Endothelial cell (in vitro differentiated cells): ENCODE measurements at regions not wholly inside any gene's neighbourhood (a gene's known extent, or its start where the extent isn't known, plus 50 kb on each side); places are given as distances from the start of the nearest gene placed in this dataset.
"Not testable (repeated sequence)": the region's sequence is repeated elsewhere in the genome, so short reads cannot be mapped to it uniquely, and the experiment has no call there.

Experiments
- DNase-seq: peaks from one replicate; pipeline ENCODE4 v3.0.0; 2021; ENCODE audit warnings: low spot score
- H3K27ac Mint-ChIP-seq: one replicate; pipeline ENCODE4 v1.8.0; 2021; ENCODE audit warnings: mixed read lengths, inconsistent platforms; ENCODE audit not compliant: unreplicated experiment
- H3K27me3 Mint-ChIP-seq: one replicate; pipeline ENCODE4 v1.8.0; 2021; ENCODE audit warnings: mild to moderate bottlenecking, moderate library complexity, mixed read lengths, inconsistent platforms; ENCODE audit not compliant: unreplicated experiment
- H3K36me3 Mint-ChIP-seq: one replicate; pipeline ENCODE4 v1.8.0; 2021; ENCODE audit warnings: mild to moderate bottlenecking, low read depth, mixed read lengths, inconsistent platforms; ENCODE audit not compliant: unreplicated experiment
- H3K4me1 Mint-ChIP-seq: one replicate; pipeline ENCODE4 v1.8.0; 2021; ENCODE audit warnings: mild to moderate bottlenecking, mixed read lengths, inconsistent platforms; ENCODE audit not compliant: unreplicated experiment
- H3K4me3 Mint-ChIP-seq: one replicate; pipeline ENCODE4 v1.8.0; 2021; ENCODE audit warnings: mild to moderate bottlenecking, mixed read lengths, inconsistent platforms; ENCODE audit not compliant: unreplicated experiment
- H3K9me3 Mint-ChIP-seq: one replicate; pipeline ENCODE4 v1.8.0; 2021; ENCODE audit warnings: mixed read lengths, inconsistent platforms; ENCODE audit not compliant: unreplicated experiment
- TF ChIP-seq, protein P1 (sequence below): fragments of 200-600 bp; sonication (generic); IDR thresholded peaks from one replicate; pipeline ENCODE4 v1.5.0; 2021; ENCODE audit warnings: antibody characterized with exemption; ENCODE audit not compliant: unreplicated experiment

DNA sequence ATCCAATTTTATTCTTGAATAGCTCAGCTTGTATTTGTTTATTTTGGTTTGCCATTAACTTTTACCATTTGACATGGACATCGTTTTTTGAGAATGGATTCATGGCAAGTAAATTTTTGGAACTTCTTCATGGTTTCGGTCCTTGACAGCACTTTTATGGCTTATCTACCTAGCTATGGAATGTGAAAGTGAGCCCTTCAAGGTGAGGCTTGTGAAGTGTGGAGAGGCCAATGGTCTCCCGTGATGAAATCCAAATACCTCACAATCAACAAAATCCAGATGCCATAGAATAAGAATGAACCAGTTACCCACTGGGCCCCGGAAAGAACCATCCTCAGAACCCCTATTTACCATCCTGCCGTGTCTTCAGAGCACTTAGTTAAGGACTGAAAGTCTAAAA, 978.8 kb downstream of the FSCB start:
- no peak overlapping the region for H3K4me3 Mint-ChIP-seq
- no peaks in the 10 kb centered on the region for H3K9me3 Mint-ChIP-seq
- no peak for DNase-seq
- no peaks in the 10 kb centered on the region for H3K4me1 Mint-ChIP-seq
- H3K36me3 Mint-ChIP-seq: no peaks in the 10 kb centered on the region
- no peak overlapping the region for H3K27ac Mint-ChIP-seq
- no peaks in the 10 kb centered on the region for H3K27me3 Mint-ChIP-seq
- TF ChIP-seq, protein P1, sequence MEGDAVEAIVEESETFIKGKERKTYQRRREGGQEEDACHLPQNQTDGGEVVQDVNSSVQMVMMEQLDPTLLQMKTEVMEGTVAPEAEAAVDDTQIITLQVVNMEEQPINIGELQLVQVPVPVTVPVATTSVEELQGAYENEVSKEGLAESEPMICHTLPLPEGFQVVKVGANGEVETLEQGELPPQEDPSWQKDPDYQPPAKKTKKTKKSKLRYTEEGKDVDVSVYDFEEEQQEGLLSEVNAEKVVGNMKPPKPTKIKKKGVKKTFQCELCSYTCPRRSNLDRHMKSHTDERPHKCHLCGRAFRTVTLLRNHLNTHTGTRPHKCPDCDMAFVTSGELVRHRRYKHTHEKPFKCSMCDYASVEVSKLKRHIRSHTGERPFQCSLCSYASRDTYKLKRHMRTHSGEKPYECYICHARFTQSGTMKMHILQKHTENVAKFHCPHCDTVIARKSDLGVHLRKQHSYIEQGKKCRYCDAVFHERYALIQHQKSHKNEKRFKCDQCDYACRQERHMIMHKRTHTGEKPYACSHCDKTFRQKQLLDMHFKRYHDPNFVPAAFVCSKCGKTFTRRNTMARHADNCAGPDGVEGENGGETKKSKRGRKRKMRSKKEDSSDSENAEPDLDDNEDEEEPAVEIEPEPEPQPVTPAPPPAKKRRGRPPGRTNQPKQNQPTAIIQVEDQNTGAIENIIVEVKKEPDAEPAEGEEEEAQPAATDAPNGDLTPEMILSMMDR: no peak

DNA sequence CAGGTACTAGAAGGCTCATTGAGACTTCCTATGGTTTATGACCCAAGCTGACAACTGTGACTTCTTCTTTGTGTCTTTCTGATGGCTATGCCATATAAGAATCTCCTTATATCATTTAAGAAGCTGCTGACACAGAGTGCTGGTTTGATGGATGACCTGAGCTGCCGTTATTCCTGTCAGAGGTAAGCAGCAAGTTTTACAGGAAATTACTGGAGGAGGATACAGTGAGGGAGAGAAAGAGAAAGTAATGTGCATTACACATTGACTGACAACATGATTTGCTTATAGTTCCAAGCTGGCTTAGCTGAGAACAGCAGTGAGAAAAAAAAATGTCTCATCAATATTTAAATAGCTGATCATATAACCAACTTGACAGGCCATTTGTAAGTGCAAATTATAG, 981.4 kb downstream of the FSCB start:
- Mint-ChIP-seq H3K9me3 (no peaks in the 10 kb centered on the region), H3K4me3 (no peak overlapping the region), H3K36me3 (no peaks in the 10 kb centered on the region), H3K27me3 (no peaks in the 10 kb centered on the region), H3K27ac (no peak overlapping the region), H3K4me1 (no peaks in the 10 kb centered on the region)
- DNase-seq: no peak
- TF ChIP-seq, protein P1: no peak

DNA sequence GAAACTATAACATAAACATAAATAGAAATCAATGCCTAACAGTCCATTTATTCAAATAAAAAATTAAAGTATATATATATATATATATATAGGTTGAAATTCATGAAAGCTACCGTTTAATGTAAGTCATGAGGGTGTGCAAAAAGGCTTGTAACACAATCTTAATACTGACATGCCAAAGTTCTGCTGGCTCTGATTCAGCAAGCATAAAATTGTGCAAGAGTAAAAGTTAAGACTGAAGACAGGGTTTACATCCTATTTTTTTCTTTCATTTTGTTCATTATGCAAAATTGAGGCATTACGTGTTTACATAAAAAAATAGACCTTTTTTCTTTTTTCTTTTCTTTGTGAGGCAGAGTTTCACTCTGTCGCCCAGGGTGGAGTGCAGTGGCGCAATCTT, 984.2 kb downstream of the FSCB start:
- H3K4me3 Mint-ChIP-seq: no peak overlapping the region
- H3K4me1 Mint-ChIP-seq: no peaks in the 10 kb centered on the region
- no peaks in the 10 kb centered on the region for H3K9me3 Mint-ChIP-seq
- H3K27ac Mint-ChIP-seq: no peak overlapping the region
- no peak for DNase-seq
- no peaks in the 10 kb centered on the region for H3K27me3 Mint-ChIP-seq
- TF ChIP-seq, protein P1: no peak
- H3K36me3 Mint-ChIP-seq: no peaks in the 10 kb centered on the region

DNA sequence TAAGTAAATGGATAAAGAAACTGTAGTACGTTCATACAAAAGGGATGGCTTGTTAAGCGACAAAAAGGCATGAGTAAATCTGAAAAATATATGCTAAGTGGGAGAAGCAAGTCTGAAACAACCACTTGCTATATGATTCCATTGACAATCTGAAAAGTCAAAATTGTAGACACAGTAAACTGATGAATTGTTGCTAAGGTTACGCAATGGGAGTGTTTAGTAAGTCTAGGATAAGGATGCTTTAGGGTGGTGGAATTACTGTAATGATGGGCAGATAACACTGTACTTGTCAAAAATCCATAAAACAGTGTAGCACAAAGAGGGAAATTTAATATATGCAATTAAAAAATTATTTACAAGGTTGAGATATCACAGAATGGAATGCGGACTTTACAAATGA, 984.9 kb downstream of the FSCB start:
- Mint-ChIP-seq H3K4me3 (no peak overlapping the region), H3K27me3 (no peaks in the 10 kb centered on the region), H3K9me3 (no peaks in the 10 kb centered on the region), H3K27ac (no peak overlapping the region), H3K4me1 (no peaks in the 10 kb centered on the region), H3K36me3 (no peaks in the 10 kb centered on the region)
- TF ChIP-seq, protein P1: no peak
- no peak for DNase-seq

DNA sequence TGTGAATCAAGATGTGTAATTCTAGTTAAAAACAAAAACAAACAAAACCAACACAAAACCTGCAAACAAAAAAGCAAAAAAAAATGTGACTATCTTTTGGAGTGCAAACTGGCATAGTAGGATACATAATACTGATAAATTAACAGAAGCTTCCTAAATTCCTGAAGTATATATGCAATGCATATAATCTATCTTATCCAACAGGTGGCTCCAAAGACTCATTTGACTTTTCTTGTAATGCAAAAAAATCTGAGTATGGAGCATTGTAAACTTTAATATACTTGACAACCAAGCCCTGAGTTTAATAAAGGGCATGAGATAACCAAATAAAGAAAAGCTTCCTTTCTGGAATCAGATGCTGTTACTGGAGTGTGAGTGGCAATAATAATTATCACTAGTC, 1003.6 kb downstream of the FSCB start:
- Mint-ChIP-seq H3K4me3 (no peak overlapping the region), H3K9me3 (no peaks in the 10 kb centered on the region), H3K36me3 (no peaks in the 10 kb centered on the region), H3K4me1 (no peaks in the 10 kb centered on the region), H3K27me3 (no peaks in the 10 kb centered on the region), H3K27ac (no peak overlapping the region)
- no peak for DNase-seq
- TF ChIP-seq, protein P1: no peak

DNA sequence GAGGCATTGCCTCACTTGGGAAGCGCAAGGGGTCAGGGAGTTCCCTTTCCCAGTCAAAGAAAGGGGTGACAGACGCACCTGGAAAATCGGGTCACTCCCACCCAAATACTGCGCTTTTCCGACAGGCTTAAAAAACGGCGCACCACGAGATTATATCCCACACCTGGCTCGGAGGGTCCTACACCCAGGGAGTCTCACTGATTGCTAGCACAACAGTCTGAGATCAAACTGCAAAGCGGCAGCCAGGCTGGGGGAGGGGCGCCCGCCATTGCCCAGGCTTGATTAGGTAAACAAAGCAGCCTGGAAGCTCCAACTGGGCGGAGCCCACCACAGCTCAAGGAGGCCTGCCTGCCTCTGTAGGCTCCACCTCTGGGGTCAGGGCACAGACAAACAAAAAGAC, 1014.7 kb downstream of the FSCB start:
- not testable (repeated sequence) for H3K9me3 Mint-ChIP-seq, DNase-seq, H3K27me3 Mint-ChIP-seq, H3K36me3 Mint-ChIP-seq, H3K4me1 Mint-ChIP-seq, H3K27ac Mint-ChIP-seq, H3K4me3 Mint-ChIP-seq
